Jurkat, Clone E6-1 (cell line): ENCODE measurements at regions not wholly inside any gene's neighbourhood (a gene's known extent, or its start where the extent isn't known, plus 50 kb on each side); places are given as distances from the start of the nearest gene placed in this dataset.
"Not testable (repeated sequence)": the region's sequence is repeated elsewhere in the genome, so short reads cannot be mapped to it uniquely, and the experiment has no call there.

Source experiments
- DNase-seq: peaks from one replicate; pipeline ENCODE4 v3.0.0-alpha.2; 2011; ENCODE audit warnings: low read depth, low spot score
- H3K4me3 ChIP-seq: 2 replicates; pipeline ENCODE4 v1.5.1; 2011; ENCODE audit warnings: mild to moderate bottlenecking, low read length, control low read depth, moderate library complexity

DNA sequence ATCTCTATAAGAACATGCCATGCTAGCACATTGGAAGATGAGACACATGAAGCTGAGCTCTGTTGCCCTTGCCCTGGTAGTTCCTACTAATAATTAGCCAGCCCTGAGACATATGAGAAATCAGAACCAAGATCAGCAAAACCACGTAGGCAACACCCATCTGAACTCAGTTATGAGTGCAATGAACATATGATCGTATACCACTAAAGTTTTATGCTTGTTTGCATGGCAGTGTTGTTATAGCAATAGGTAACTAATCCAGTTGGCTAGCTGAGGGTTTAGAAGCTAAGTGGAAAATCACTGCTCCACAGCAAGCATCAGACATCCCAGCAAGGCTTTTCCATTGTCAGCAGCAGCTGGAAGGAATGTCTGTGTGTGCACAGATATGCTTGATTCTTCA lies 180.7 kb downstream of the BTBD3 start:
- DNase-seq, result no peak
- H3K4me3 ChIP-seq, result no peak overlapping the region

DNA sequence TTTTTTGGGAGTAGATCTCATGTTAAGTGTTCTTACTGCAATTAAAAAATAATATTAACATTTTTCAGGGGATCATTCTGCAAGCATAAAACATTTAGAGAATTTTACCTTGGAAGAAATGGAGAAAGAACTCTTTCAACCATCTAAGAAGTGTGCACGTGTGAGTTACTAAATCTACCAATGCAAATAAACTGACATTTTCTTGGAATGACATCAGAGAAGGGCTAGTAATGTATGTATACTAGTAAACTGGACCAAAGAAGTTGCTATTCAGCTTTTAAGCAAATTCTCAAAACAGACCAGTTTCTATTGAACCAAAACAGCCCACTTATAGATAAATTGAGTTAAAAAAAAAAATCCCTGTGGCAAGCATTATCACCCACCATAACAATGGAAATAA lies 191.2 kb downstream of the BTBD3 start:
- no peak for DNase-seq
- no peak overlapping the region for H3K4me3 ChIP-seq

DNA sequence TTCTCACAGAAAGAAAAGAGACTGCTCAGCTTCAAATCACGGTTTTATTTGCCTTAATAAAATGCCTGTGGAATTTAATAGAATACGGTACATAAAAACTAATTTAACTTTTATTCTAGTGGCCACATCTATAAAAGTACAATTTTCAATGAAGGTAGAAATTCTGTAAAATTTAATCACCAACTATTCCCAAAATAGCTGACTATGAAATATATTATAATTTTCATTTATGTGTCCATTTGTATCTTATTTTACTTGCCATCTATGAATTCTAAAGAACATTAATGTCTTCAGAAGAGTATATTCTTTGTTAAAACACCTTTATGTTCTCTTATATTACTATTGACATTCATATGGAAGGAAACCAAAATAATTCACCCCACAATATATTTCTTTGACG lies 192.6 kb downstream of the BTBD3 start:
- H3K4me3 ChIP-seq, result no peak overlapping the region
- no peak for DNase-seq

DNA sequence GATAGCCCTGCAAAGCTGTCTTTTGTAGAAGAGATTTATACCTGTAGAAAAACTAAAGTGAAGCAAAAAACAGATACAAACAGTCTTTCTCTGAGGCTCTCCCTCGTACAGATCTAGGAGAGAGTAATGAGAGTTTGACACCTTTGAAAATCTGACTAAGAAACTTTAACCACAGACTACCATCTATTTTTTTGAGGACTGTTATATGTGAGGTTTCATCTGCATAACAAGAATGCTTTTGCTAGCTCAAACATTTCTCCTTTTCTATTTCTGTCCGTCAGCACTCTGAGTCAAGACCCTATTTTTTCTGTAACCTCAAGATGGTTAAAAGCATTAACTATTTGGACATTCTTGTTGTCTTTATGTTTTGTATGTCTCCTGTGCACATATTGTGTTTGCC lies 193.0 kb downstream of the BTBD3 start:
- DNase-seq, result no peak
- H3K4me3 ChIP-seq, result no peak overlapping the region

DNA sequence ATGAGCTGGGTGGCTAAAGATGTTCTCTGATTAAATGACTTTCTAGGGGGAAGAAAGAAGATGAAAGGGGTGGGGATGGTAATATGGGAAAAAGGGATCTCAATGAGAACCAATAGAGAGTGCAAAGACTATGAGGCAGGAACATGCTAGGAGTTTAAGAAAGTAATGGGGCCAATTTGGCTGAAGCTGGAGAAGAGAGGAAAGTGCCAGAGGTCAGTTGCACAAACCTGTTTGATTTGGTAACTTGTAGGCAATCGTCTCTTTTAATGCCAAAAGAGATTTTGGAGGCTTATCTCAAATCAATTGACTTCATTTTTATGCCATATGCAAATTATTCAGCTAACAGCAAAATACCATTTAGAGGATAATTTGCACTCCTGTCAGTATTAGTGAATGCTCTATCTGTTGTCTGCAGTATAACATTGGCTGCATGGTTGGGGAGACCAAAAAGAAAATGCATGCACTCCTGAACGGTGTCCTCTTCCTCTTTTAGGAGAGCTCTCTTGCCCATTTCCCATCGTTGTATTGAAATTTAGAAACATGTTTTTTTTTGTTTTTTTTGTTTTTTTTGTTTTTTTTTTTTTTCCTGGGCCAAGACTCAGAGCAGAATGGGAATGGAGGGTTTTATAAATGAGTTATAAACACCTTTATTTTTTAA lies 193.9 kb downstream of the BTBD3 start:
- H3K4me3 ChIP-seq, result no peak overlapping the region
- DNase-seq, result no peak

DNA sequence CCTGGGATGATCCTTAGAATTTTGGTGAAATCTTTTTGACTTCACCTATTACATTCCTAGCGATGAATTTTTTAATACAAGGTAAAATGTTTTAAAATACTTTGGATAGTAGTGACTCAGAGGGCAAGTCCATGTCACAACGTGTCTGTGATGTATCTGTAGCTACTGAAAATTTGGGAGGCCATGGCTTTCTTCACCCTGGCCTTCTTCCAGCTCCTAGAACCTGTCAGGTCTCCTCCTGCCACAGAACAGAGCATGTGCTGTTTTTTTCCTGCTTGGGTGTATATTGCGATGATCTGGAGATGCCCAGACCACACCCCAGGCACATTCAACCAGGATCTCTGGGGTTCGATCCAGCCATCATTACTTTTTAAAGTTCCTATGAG lies 194.4 kb downstream of the BTBD3 start:
- H3K4me3 ChIP-seq, result no peak overlapping the region
- DNase-seq, result no peak

DNA sequence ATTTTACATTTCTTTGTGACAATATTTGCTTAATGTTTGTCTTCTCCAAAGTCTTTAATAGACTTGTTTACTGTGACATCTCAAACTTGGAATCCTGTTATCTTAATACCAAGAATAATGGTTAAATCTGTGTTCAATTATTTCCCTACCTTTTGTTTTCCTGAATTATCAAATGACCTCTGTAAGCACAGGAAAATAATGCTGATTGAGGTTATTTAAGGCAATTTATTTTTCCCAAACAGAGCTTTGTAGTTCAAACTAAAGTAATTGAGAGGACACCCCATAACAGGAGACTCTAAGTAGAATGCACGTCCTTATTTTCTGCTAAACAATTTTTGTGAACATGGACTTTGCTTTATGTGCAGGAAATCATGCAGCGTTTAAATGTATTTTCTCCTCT lies 195.0 kb downstream of the BTBD3 start:
- DNase-seq, result no peak
- no peak overlapping the region for H3K4me3 ChIP-seq

DNA sequence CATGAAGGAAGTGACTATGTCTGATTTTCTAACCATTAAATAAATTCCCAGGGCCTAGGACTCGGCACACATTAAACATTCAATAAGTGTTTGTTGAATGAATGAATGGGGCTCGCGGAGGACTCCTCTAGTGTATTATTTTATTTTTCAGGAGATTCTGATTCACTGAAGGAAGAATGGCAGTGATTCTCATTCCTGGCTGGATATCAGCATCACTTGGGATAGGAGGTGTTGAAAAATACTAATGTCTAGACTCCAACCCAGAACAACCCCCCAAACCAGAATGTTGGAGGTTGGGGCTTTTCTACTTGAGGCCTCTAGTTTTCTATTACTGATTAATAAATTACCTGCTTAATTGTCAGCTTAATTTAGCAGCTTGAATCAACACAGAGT lies 195.4 kb downstream of the BTBD3 start:
- H3K4me3 ChIP-seq, result no peak overlapping the region
- DNase-seq, result no peak

DNA sequence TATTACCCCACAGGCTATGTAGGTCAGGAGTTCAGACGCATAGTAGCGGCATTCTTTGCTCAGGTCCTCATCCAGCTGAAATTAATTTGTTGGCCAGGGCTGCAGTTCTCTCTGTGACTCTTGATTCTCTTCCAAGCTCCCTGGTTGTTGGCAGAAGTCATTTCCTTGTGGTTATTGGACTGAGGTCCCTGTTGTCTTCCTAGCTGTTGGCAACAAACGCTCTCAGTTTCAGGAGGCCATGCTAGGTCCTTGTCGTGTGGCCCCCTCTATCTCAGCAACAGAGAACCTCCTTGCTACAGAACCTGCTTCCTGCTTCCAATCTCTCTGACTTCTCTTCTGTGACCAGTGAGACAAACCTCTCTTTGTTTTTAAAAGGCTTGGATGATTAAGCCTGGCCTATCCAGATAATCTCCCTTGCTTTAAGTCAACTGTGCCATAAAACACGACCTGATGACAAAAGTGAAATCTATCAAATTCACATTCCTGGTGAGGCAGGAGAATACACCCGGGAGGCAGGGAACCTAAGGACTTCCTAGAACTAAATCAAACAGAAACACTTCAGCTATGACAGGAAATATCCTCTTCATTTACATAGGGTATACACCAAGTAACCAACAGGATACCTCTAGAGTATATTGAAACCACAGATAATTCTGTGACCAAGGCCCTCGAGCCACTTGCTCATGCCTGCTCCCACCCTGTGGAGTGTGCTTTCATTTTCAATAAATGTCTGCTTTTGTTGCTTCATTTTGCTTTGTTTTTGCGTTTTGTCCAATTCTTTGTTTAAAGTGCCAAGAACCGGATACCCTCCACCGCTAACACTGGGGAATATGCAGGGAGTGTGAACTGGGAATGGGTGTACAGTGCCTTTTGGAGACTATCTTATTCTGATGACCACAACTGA lies 196.0 kb downstream of the BTBD3 start:
- no peak for DNase-seq
- no peak overlapping the region for H3K4me3 ChIP-seq

DNA sequence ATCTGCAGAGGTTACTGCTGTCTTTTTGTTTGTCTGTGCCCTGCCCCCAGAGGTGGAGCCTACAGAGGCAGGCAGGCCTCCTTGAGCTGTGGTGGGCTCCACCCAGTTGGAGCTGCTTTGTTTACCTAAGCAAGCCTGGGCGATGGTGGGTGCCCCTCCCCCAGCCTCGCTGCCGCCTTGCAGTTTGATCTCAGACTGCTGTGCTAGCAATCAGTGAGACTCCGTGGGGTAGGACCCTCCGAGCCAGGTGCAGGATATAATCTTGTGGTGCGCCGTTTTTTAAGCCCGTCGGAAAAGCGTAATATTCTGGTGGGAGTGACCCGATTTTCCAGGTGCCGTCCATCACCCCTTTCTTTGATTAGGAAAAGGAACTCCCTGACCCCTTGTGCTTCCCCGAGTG lies 211.4 kb downstream of the BTBD3 start:
- not testable (repeated sequence) for H3K4me3 ChIP-seq, DNase-seq

DNA sequence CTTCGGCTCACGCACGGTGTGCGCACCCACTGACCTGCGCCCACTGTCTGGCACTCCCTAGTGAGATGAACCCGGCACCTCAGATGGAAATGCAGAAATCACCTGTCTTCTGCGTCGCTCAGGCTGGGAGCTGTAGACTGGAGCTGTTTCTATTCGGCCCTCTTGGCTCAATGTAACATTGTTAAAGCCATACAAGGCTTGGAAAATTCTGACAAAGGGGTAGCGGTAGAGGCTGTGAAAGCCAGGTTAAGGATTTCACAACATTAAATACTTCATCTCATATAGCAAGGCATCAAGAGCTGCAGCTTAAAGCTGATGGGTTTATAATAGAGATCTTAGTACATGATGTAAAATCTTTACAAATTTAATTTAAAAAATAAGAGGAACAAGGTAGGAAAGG lies 211.8 kb downstream of the BTBD3 start:
- not testable (repeated sequence) for DNase-seq, H3K4me3 ChIP-seq

DNA sequence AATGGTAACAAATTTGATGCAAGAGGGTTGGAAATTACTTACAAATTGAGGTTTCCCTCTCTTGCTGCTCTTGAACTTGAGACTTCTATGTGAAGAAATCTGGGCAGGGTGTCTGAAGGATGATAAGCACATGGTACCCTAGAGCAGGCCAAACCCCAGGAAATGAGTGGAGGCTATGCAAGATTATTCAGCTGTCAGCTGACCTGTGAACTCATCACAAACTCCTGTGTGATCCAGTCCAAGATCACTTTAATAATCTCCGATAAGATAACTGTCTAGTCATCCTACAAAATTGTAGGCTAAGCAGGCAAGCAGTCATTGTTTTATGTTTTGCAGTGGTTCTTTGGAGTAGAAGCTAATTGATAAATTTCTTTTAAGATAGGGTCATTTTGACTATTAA lies 213.1 kb downstream of the BTBD3 start:
- no peak overlapping the region for H3K4me3 ChIP-seq
- no peak for DNase-seq

DNA sequence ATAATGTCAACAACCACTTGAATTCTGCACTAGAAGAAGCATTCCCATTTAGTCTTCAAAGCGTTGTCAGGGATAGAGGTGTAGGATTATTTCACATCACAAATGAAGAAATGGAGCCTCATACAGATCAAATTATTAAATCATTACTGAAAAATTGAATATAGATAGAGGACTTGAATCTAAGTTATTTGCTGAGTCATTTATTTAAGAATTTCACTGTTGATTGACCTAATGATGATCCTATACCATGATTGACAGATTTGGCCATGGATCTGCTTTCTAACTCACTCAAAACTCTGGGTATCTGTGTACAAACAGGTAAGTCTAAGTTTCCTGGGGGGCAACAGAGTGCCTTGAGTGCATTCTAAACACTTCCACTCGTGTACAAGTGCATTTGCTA lies 215.9 kb downstream of the BTBD3 start:
- H3K4me3 ChIP-seq, result no peak overlapping the region
- no peak for DNase-seq

DNA sequence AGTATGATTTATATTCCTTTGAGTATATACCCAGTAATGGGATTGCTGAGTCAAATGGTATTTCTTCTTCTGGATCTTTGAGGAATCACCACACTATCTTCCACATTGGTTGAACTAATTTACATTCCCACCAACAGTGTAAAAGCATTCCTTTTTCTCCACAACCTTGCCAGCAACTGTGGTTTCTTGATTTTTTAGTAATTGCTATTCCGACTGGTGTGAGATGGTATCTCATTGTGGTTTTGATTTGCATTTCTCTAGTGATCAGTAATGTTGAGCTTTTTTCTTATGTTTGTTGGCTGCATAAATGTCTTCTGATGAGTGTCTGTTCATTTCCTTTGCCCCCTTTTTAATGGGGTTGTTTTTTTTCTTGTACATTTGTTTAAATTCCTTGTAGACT lies 228.3 kb downstream of the BTBD3 start:
- DNase-seq, H3K4me3 ChIP-seq: not testable (repeated sequence)

DNA sequence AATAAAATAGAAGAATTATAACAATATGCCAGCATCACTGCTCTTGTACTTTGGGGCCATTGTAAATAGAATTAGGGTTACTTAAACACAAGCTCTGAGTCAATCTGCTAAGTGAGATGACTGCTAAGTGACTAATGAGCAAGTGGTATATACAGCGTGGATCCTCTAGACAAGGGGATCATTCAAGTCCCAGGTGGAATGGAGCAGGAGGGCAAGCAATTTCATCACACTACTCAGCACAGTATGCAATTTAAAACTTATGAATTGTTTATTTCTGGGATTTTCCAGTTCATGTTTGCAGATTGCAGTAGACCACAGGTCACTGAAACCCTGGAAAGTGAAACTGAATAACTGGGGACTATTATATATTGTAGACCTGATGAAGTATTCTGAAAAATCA lies 235.3 kb downstream of the BTBD3 start:
- no peak overlapping the region for H3K4me3 ChIP-seq
- DNase-seq, result no peak

DNA sequence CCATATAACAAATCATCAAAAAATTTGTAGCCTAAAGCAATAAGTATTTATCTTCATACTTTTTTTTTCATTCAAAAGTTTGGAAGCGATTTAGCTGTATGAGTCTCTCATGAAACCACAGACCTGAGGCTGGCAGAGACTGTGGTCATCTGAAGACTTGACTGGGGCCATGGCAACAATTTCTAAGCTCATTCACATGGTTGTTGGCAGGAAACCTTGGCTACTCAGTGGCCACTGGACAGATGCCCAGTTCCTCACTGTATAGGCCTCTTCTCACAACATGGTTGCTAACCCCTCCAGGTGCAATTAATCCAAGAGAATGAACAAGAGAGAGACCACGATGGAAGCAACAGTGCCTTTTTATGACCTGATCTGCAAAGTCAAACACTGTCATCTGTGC lies 235.9 kb downstream of the BTBD3 start:
- no peak for DNase-seq
- no peak overlapping the region for H3K4me3 ChIP-seq

DNA sequence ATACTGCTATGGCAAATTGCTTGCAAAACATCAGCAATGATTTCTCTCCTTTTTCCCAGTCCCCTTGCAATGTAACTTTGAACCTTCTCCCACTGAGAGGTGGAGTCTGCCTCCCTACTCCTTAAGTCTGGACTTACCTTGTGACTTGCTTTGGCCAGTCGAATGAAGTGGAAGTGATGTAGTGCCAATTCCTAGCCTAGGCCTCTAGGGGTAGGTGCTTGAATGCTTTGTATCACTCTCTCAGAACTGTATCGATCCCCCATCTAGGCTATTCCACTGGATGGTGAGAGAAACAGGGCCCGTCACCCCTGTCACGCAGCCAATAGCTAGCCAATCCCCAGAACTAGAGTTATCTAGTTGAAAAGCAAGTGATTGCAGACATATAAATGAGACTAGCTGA lies 238.6 kb downstream of the BTBD3 start:
- no peak for DNase-seq
- no peak overlapping the region for H3K4me3 ChIP-seq

DNA sequence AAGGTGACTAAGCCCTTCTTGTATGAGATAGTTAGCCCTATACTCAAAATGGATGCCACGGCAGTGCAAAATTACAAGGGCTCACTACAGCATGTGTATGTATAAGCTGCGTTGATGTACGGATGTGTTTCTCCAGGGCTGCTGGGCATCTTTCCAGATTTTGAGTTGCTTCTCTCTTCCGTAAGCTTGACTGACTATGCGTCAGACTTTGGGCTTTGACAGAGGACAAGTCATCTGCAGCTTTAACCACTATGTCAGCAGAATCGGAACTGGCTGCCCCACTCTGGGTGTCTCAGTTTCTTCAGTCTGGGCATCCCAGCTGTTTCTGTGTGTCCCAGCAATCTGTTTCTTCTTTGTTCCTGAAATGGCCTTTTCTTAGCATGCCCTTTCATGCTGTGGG lies 241.6 kb downstream of the BTBD3 start:
- no peak for DNase-seq
- H3K4me3 ChIP-seq, result no peak overlapping the region

DNA sequence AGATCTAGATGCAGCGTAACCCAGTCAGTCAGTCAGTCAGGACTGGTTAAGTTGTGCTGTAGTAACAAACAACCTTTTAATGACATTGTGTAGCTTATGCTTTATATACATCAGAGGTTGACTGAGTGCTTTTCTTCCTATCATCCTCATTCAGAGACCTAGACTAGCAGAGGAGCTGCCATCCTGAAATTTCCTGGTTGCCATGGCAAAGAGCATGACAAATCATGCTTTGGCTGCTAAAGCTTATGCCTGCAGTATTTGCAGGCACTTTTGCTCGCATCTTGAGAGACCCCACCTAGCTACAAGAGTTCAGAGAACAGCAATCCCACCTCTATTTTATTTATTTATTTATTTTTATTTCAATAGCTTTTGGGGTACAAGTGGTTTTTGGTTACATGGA lies 244.0 kb downstream of the BTBD3 start:
- DNase-seq, result no peak
- no peak overlapping the region for H3K4me3 ChIP-seq

DNA sequence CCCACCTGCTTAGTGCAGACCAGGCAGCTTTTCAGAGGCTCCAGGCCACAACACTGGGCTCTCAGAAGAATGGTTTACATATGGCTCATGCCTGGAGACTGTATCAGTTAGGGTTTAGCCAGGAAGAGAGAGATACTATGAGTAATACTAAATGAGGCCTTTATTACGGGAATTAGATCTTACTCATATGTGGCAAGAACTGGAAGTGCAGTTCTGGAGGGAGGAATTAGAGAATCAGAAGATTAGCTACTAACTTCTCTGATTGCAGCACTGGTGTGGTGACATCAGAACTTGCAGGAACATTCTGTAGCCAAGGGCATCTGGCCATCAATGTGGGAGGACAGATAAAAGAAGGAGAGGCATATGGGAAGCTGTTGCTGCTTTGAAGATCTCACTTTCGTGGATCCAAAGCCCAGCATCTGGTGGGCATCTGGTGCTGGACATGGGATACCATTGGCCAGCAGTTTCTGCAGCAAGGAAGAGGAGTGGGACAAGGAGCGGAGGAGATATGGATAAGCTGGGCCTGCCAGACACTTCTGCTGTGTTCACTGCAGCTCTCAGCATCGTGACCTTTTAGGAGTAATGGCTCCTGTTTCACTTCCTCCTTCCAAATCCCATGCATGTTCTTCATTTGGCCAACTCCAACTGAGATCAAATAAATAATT lies 248.5 kb downstream of the BTBD3 start:
- no peak overlapping the region for H3K4me3 ChIP-seq
- DNase-seq, result no peak
